Uterus (tissue), 2 donors: ENCODE measurements at regions not wholly inside any gene's neighbourhood (a gene's known extent, or its start where the extent isn't known, plus 50 kb on each side); places are given as distances from the start of the nearest gene placed in this dataset.

Source experiments
- CTCF ChIP-seq, 4 experiments: fragments of 200-600 bp in 2 of 4; fragments of 450-650 bp in 2 of 4; sonication (generic) in 2 of 4; IDR thresholded peaks; one replicate each; pipeline ENCODE4 v1.5.1; 2016 to 2019; ENCODE audit warnings: antibody characterized with exemption in 4 of 4, mild to moderate bottlenecking in 2 of 4, moderate library complexity in 1 of 4
- POLR2A ChIP-seq, 2 donors: fragments of 450-650 bp; IDR thresholded peaks; one replicate each; pipeline ENCODE4 v1.6.1; 2016; ENCODE audit warnings: antibody characterized with exemption in 2 of 2, mild to moderate bottlenecking in 1 of 2, moderate library complexity in 1 of 2

GRCh38 chr4:85298037-85298436 lies 176.9 kb upstream of the ARHGAP24 start:
- TF ChIP-seq POLR2A (IDR thresholded peaks at IDR 0.05) (no peak), CTCF (IDR thresholded peaks at IDR 0.05) (no peak)
